Thyroid gland (tissue), 4 donors: ENCODE measurements at regions not wholly inside any gene's neighbourhood (a gene's known extent, or its start where the extent isn't known, plus 50 kb on each side); places are given as distances from the start of the nearest gene placed in this dataset.

Source experiments
- DNase-seq, 2 donors: peaks; one replicate each; pipeline ENCODE4 v3.0.0-alpha.2; 2019
- H3K27ac ChIP-seq, 3 donors: fragments of 200-600 bp; sonication (generic); 1 replicate in 2 of 3; 2 replicates in 1 of 3; pipeline ENCODE4 v1.5.1; 2016 to 2019; ENCODE audit warnings: mild to moderate bottlenecking in 1 of 3, moderate library complexity in 1 of 3
- H3K27me3 ChIP-seq: fragments of 200-600 bp; sonication (generic); one replicate; pipeline ENCODE4 v1.5.1; 2019
- H3K36me3 ChIP-seq, 2 donors: fragments of 200-600 bp; sonication (generic); one replicate each; pipeline ENCODE4 v1.5.1; 2016 to 2019
- H3K4me1 ChIP-seq, 2 donors: fragments of 200-600 bp; sonication (generic); one replicate each; pipeline ENCODE4 v1.5.1; 2017 to 2019
- H3K4me3 ChIP-seq, 3 donors: fragments of 200-600 bp; sonication (generic); replicated peaks in 1 of 3; 1 replicate in 2 of 3; 2 replicates in 1 of 3; pipeline ENCODE4 v1.5.1; 2016; ENCODE audit warnings: mild to moderate bottlenecking in 1 of 3
- H3K9me3 ChIP-seq: fragments of 200-600 bp; sonication (generic); one replicate; pipeline ENCODE4 v1.5.1; 2017
- CTCF ChIP-seq, 6 experiments: fragments of 200-600 bp in 3 of 6; fragments of 450-650 bp in 3 of 6; sonication (generic) in 3 of 6; IDR thresholded peaks; one replicate each; pipeline ENCODE4 v1.5.1; 2016 to 2019; ENCODE audit warnings: antibody characterized with exemption in 6 of 6, mild to moderate bottlenecking in 2 of 6, inconsistent platforms in 1 of 6, moderate library complexity in 1 of 6
- POLR2A ChIP-seq, 2 donors: fragments of 450-650 bp; IDR thresholded peaks; one replicate each; pipeline ENCODE4 v1.6.1; 2017; ENCODE audit warnings: antibody characterized with exemption in 2 of 2, mild to moderate bottlenecking in 2 of 2, moderate library complexity in 1 of 2
- WGBS, 2 donors: methylation state at CpG; one replicate each; pipeline ENCODE4 v1.1.5; 2017; 5-methylcytosine and 5-hydroxymethylcytosine counted together
- intact Hi-C: fragments of 100-400 bp; cut with DNase I; formaldehyde crosslinking; loops from one replicate; pipeline ENCODE4 v1.15.1; 2023

GRCh38 chr10:31601136-31601535 lies 282.1 kb downstream of the ZEB1 start:
- Histone ChIP-seq H3K4me1 (peaks cover 0 to 5% of the 10 kb centered on the region in 2 donors), H3K27me3 (no peaks in the 10 kb centered on the region), H3K36me3 (no peaks in the 10 kb centered on the region), H3K4me3 (no peak overlapping the region), H3K27ac (no peak overlapping the region), H3K9me3 (no peaks in the 10 kb centered on the region)
- intact Hi-C loops = loop anchor here (10.0 kb wide), 1 partner anchor 286 kb away; the partner anchor contains the start of gene ZEB1
- DNase-seq = no peak
- WGBS, 2 donors = 89 to 95% methylated on average over 3 of the region's 3 CpGs
- TF ChIP-seq CTCF (IDR thresholded peaks at IDR 0.05) = no peak
- TF ChIP-seq POLR2A (IDR thresholded peaks at IDR 0.05) = no peak

GRCh38 chr10:31599626-31600504 lies 280.8 kb downstream of the ZEB1 start:
- Histone ChIP-seq H3K36me3 (no peaks in the 10 kb centered on the region), H3K27me3 (no peaks in the 10 kb centered on the region), H3K4me1 (peaks cover 0 to 5% of the 10 kb centered on the region in 2 donors), H3K9me3 (no peaks in the 10 kb centered on the region), H3K27ac (no peak overlapping the region), H3K4me3 (no peak overlapping the region)
- DNase-seq = no peak
- 84 to 89% methylated on average over 9 of the region's 9 CpGs for WGBS, 2 donors
- intact Hi-C loops = loop anchor here (10.0 kb wide), 1 partner anchor 285 kb away; the partner anchor contains the start of gene ZEB1
- no peak for TF ChIP-seq POLR2A (IDR thresholded peaks at IDR 0.05)

GRCh38 chr10:31596765-31597164 lies 277.7 kb downstream of the ZEB1 start:
- 92 to 96% methylated on average over 2 of the region's 2 CpGs for WGBS, 2 donors
- Histone ChIP-seq H3K27me3 (no peaks in the 10 kb centered on the region), H3K4me1 (no peaks in the 10 kb centered on the region), H3K36me3 (no peaks in the 10 kb centered on the region), H3K27ac (no peak overlapping the region), H3K4me3 (no peak overlapping the region), H3K9me3 (no peaks in the 10 kb centered on the region)
- no peak for DNase-seq
- intact Hi-C loops = no loop called here
- TF ChIP-seq CTCF (IDR thresholded peaks at IDR 0.05) (no peak), POLR2A (IDR thresholded peaks at IDR 0.05) (no peak)

GRCh38 chr10:31595992-31596391 lies 277.0 kb downstream of the ZEB1 start:
- WGBS, 2 donors = 69 to 72% methylated on average over 3 of the region's 3 CpGs
- intact Hi-C loops = no loop called here
- H3K4me3 ChIP-seq = no peak overlapping the region

GRCh38 chr10:31594347-31594873 lies 275.4 kb downstream of the ZEB1 start:
- no peaks in the 10 kb centered on the region for H3K9me3 ChIP-seq
- TF ChIP-seq POLR2A (IDR thresholded peaks at IDR 0.05) (no peak), CTCF (IDR thresholded peaks at IDR 0.05) (no peak)
- no peak overlapping the region for H3K4me3 ChIP-seq
- WGBS, 2 donors = 85 to 87% methylated on average over 1 of the region's 1 CpG
- intact Hi-C loops = no loop called here
- no peaks in the 10 kb centered on the region for H3K36me3 ChIP-seq
- no peaks in the 10 kb centered on the region for H3K27me3 ChIP-seq
- no peak for DNase-seq
- H3K4me1 ChIP-seq = no peaks in the 10 kb centered on the region
- no peak overlapping the region for H3K27ac ChIP-seq

More at GRCh38 chr10:31595992-31596391, 277.0 kb downstream of the ZEB1 start:
- H3K36me3 ChIP-seq = no peaks in the 10 kb centered on the region
- H3K27ac ChIP-seq = no peak overlapping the region
- no peaks in the 10 kb centered on the region for H3K27me3 ChIP-seq
- TF ChIP-seq CTCF (IDR thresholded peaks at IDR 0.05) (no peak), POLR2A (IDR thresholded peaks at IDR 0.05) (no peak)
- no peaks in the 10 kb centered on the region for H3K9me3 ChIP-seq
- H3K4me1 ChIP-seq = no peaks in the 10 kb centered on the region
- no peak for DNase-seq
